Adrenal gland (tissue), 9 donors: ENCODE measurements at regions not wholly inside any gene's neighbourhood (a gene's known extent, or its start where the extent isn't known, plus 50 kb on each side); places are given as distances from the start of the nearest gene placed in this dataset.

Experiments used
- DNase-seq, 7 donors: peaks; one replicate each; pipeline ENCODE4 v3.0.0-alpha.2; 2019 to 2020
- H3K27ac ChIP-seq, 5 donors: fragments of 200-600 bp; sonication (generic) in 4 of 5; 1 replicate in 3 of 5; 2 replicates in 2 of 5; pipeline versions ENCODE4 v1.5.1 to v1.8.0; 2016 to 2020; ENCODE audit warnings: mild to moderate bottlenecking in 1 of 5
- H3K27me3 ChIP-seq: fragments of 200-600 bp; 2 replicates; pipeline ENCODE4 v1.8.0; 2021
- H3K36me3 ChIP-seq, 2 donors: fragments of 200-600 bp; replicated peaks in 1 of 2; 1 replicate in 1 of 2; 2 replicates in 1 of 2; pipeline versions ENCODE4 v1.5.1 to v1.8.0; 2018 to 2022
- H3K4me1 ChIP-seq, 2 donors: fragments of 200-600 bp; replicated peaks in 1 of 2; 1 replicate in 1 of 2; 2 replicates in 1 of 2; pipeline versions ENCODE4 v1.5.1 to v1.8.0; 2018 to 2021
- H3K4me3 ChIP-seq, 4 donors: fragments of 200-600 bp; sonication (generic) in 3 of 4; one replicate each; pipeline ENCODE4 v1.5.1; 2016 to 2018
- H3K9me3 ChIP-seq, 3 donors: fragments of 200-600 bp; sonication (generic) in 1 of 3; replicated peaks in 1 of 3; 1 replicate in 2 of 3; 2 replicates in 1 of 3; pipeline versions ENCODE4 v1.5.1 to v1.8.0; 2016 to 2021
- POLR2A ChIP-seq, 2 donors: fragments of 450-650 bp; IDR thresholded peaks; one replicate each; pipeline ENCODE4 v1.6.1; 2017; ENCODE audit warnings: antibody characterized with exemption in 2 of 2, mild to moderate bottlenecking in 2 of 2, moderate library complexity in 1 of 2
- WGBS, 4 donors: extraction: QIAGEN DNeasy Blood & Tissue Kit in 2 of 4; methylation state at CpG; one replicate each; pipeline versions ENCODE4 v1.1.5 to v1.1.7; 2013 to 2017; 5-methylcytosine and 5-hydroxymethylcytosine counted together
- intact Hi-C, 2 donors: fragments of 100-400 bp; cut with DNase I; formaldehyde crosslinking; loops; one replicate each; pipeline versions ENCODE4 v1.14.1 to v1.15.0; 2022 to 2023
- TF ChIP-seq, protein P1 (sequence below), 6 experiments: fragments of 450-650 bp in 4 of 6; fragments of 200-600 bp in 2 of 6; sonication (generic) in 1 of 6; IDR thresholded peaks; 1 replicate in 5 of 6; 2 replicates in 1 of 6; pipeline versions ENCODE4 v1.5.1 to v1.8.0; 2016 to 2021; ENCODE audit warnings: antibody characterized with exemption in 6 of 6, mild to moderate bottlenecking in 2 of 6, moderate library complexity in 1 of 6
- donor health status: healthy with polysubstance abuse.
- donor health status: Bipolar disorder and iron deficiency.
- donor health status: DM: yes; HTN: yes; CAD: no.
- donor health status: DM: no; HTN: no; CAD: no.
- donor health status: DM: no; HTN: no; CAD: no.

DNA sequence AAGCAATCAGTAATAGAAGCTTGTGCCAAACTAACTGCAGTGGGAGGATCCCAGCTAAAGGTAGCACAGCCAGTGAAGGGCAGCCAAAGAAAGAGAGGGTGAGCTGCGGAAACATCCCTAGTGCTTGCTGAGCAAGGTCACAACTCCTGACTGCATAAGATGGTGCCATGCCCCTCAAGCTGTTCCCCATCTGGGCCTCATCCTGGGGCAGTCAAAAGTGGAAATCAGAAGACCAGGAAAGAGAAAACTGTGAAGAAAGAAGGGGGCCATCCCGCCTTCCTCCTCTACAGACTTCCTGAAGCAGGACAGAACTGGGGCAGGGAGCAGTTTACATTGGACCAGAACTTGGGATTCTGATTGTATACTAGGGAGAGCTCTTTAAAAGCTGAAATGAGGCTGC is 159.2 kb downstream of the TNFSF13B start:
- no peak for DNase-seq
- WGBS, 4 donors, result 68 to 79% (median 75%) methylated on average over 2 of the region's 2 CpGs
- Histone ChIP-seq H3K36me3 (no peaks in the 10 kb centered on the region), H3K4me1 (no peaks in the 10 kb centered on the region), H3K4me3 (no peak overlapping the region), H3K27ac (no peak overlapping the region), H3K9me3 (no peaks in the 10 kb centered on the region), H3K27me3 (no peaks in the 10 kb centered on the region)
- intact Hi-C loops, result no loop called here
- TF ChIP-seq POLR2A (IDR thresholded peaks at IDR 0.05), result no peak
- TF ChIP-seq, protein P1, sequence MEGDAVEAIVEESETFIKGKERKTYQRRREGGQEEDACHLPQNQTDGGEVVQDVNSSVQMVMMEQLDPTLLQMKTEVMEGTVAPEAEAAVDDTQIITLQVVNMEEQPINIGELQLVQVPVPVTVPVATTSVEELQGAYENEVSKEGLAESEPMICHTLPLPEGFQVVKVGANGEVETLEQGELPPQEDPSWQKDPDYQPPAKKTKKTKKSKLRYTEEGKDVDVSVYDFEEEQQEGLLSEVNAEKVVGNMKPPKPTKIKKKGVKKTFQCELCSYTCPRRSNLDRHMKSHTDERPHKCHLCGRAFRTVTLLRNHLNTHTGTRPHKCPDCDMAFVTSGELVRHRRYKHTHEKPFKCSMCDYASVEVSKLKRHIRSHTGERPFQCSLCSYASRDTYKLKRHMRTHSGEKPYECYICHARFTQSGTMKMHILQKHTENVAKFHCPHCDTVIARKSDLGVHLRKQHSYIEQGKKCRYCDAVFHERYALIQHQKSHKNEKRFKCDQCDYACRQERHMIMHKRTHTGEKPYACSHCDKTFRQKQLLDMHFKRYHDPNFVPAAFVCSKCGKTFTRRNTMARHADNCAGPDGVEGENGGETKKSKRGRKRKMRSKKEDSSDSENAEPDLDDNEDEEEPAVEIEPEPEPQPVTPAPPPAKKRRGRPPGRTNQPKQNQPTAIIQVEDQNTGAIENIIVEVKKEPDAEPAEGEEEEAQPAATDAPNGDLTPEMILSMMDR (IDR thresholded peaks at IDR 0.05), result no peak

DNA sequence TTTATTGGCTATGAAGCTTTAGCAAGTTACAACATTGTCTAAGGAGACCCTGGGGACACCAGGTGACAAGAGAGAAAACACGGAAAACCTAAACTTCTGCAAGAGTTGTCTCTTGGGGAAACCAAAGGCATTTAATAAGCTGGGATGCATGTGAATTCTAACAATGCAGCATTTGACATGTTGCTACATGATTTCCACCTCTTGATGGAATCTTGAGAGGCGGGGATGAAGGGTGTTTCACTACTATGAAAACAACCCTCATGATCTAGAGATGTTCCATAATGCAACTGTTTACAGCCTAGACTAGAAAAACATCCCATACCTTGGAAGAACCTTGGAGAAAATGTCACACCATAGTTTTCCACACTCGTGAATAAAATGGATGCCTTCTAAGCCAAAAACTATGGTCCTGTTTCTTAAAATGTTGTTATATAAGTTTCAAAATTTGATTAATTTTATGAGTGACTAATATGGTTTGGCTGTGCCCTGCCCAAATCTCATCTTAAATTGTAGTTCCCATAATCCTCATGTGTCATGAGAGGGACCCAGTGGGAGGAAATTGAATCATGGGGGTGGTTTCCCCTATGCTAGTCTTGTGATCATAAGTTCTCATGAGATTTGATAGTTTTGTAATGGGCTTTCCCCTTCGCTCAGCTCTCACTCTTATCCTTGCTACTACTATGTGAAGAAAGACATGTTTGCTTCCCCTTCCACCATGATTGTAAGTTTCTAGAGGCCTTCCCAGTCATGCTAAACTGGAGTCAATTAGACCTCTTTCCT is 164.6 kb downstream of the TNFSF13B start:
- TF ChIP-seq, protein P1 (IDR thresholded peaks at IDR 0.05), result no peak
- no peak for TF ChIP-seq POLR2A (IDR thresholded peaks at IDR 0.05)
- H3K27ac ChIP-seq, result no peak overlapping the region
- 76 to 91% (median 84%) methylated on average over 4 of the region's 4 CpGs for WGBS, 4 donors
- no peak for DNase-seq
- no peak overlapping the region for H3K4me3 ChIP-seq
- no peaks in the 10 kb centered on the region for H3K27me3 ChIP-seq
- no peaks in the 10 kb centered on the region for H3K4me1 ChIP-seq
- H3K36me3 ChIP-seq, result no peaks in the 10 kb centered on the region
- H3K9me3 ChIP-seq, result no peaks in the 10 kb centered on the region
- intact Hi-C loops, result no loop called here

DNA sequence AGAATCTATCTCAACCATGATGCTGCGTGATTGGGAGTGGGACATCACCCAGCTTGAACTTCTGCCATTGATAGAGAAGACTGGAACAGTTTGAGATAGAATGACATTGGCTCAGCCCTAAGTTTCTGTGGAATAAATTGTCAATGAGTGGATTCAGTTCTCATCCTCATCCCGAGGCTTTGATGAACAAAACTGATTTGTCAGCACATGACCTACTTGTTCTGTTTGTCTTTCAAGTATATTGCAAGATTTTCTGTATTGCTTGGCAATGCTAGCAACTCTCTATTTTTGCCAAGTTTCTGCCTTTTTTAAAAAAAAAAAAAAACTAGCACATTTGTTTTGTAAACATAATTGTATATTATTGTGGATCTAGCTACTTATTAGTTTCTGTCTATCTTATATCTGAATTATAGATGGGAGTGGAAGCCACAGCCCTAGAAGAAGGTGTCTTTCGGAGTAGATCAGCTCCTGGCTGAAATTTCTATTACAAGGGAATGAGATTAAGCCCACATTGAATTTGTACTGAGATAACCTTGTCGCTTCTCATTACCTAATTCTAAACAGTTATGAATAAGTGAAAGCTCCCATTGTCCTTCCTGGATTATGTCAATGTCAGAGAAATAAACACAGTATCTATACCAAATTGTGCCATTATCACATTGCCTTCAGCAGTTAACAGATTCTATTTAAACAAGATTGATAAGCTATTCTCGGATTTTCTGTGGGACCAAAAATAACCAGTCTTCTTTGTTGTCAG is 166.1 kb downstream of the TNFSF13B start:
- DNase-seq, result no peak
- H3K27me3 ChIP-seq, result no peaks in the 10 kb centered on the region
- H3K4me1 ChIP-seq, result no peaks in the 10 kb centered on the region
- H3K36me3 ChIP-seq, result no peaks in the 10 kb centered on the region
- no peak overlapping the region for H3K27ac ChIP-seq
- no peak overlapping the region for H3K4me3 ChIP-seq
- intact Hi-C loops, result no loop called here
- no peaks in the 10 kb centered on the region for H3K9me3 ChIP-seq
- 60 to 75% (median 64%) methylated on average over 5 of the region's 5 CpGs for WGBS, 4 donors
- no peak for TF ChIP-seq POLR2A (IDR thresholded peaks at IDR 0.05)

DNA sequence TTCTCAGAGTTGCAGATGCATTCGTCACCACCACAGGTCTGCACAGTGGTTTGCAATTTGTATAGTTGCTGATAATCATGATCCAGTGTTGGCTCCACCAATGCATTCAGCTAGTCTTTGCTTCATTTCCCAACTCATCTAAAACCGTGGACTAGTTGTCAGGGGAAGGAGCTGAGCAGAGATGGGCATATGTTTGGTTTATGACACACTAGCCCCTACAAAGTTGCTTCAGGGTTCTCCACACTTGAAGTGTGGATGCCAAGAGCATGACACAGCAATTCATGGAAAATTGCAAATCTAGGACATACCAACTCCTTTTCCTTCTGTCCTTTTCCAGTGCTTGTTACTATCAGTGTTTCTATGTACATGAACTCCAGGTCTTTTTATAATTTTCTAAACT is 168.0 kb downstream of the TNFSF13B start:
- no peaks in the 10 kb centered on the region for H3K27me3 ChIP-seq
- H3K36me3 ChIP-seq, result no peaks in the 10 kb centered on the region
- no peak overlapping the region for H3K27ac ChIP-seq
- TF ChIP-seq POLR2A (IDR thresholded peaks at IDR 0.05), result no peak
- TF ChIP-seq, protein P1 (IDR thresholded peaks at IDR 0.05), result no peak
- intact Hi-C loops, result no loop called here
- 32 to 63% (median 50%) methylated on average over 2 of the region's 2 CpGs for WGBS, 4 donors
- no peak for DNase-seq
- H3K9me3 ChIP-seq, result no peaks in the 10 kb centered on the region
- no peak overlapping the region for H3K4me3 ChIP-seq
- no peaks in the 10 kb centered on the region for H3K4me1 ChIP-seq
